Muscle layer of duodenum (tissue), 2 donors: ENCODE measurements at regions not wholly inside any gene's neighbourhood (a gene's known extent, or its start where the extent isn't known, plus 50 kb on each side); places are given as distances from the start of the nearest gene placed in this dataset.

Experiments
- H3K27ac ChIP-seq: one replicate; pipeline ENCODE4 v1.7.0; 2013; ENCODE audit warnings: mild to moderate bottlenecking, low read length
- H3K27me3 ChIP-seq: one replicate; pipeline ENCODE4 v1.7.0; 2013; ENCODE audit warnings: low read depth, mild to moderate bottlenecking, control low read depth, low read length
- H3K36me3 ChIP-seq, 2 donors: one replicate each; pipeline ENCODE4 v1.7.0; 2013; ENCODE audit warnings: low read length in 2 of 2, control low read depth in 1 of 2, mild to moderate bottlenecking in 1 of 2; ENCODE audit not compliant: insufficient read depth in 2 of 2, control insufficient read depth in 1 of 2
- H3K4me1 ChIP-seq, 2 donors: one replicate each; pipeline ENCODE4 v1.7.0; 2013; ENCODE audit warnings: low read length in 2 of 2, mild to moderate bottlenecking in 2 of 2, control low read depth in 1 of 2, moderate library complexity in 1 of 2; ENCODE audit not compliant: insufficient read depth in 2 of 2, control insufficient read depth in 1 of 2
- H3K4me3 ChIP-seq, 2 donors: one replicate each; pipeline ENCODE4 v1.7.0; 2013; ENCODE audit warnings: low read length in 2 of 2, low read depth in 1 of 2, mild to moderate bottlenecking in 1 of 2
- H3K9me3 ChIP-seq, 2 donors: one replicate each; pipeline ENCODE4 v1.7.0; 2013; ENCODE audit warnings: low read length in 2 of 2, control low read depth in 1 of 2, mild to moderate bottlenecking in 1 of 2; ENCODE audit not compliant: control insufficient read depth in 1 of 2
- donor health status: healthy.

GRCh38 chr10:4648999-4649398 lies 177.0 kb upstream of the AKR1E2 start:
- Histone ChIP-seq H3K27me3 (no peaks in the 10 kb centered on the region), H3K4me3 (no peak overlapping the region), H3K4me1 (peaks cover 0 to 4% of the 10 kb centered on the region in 2 donors), H3K27ac (no peak overlapping the region), H3K9me3 (no peaks in the 10 kb centered on the region), H3K36me3 (no peaks in the 10 kb centered on the region)

- Histone ChIP-seq H3K27me3 (no peaks in the 10 kb centered on the region), H3K27ac (no peak overlapping the region), H3K9me3 (no peaks in the 10 kb centered on the region), H3K4me3 (no peak overlapping the region), H3K4me1 (peaks cover 0 to 4% of the 10 kb centered on the region in 2 donors), H3K36me3 (no peaks in the 10 kb centered on the region)
Measured at GRCh38 chr10:4647109-4647785, 178.8 kb upstream of the AKR1E2 start.

GRCh38 chr10:4646547-4646946 lies 179.5 kb upstream of the AKR1E2 start:
- no peaks in the 10 kb centered on the region for H3K27me3 ChIP-seq
- H3K9me3 ChIP-seq = no peaks in the 10 kb centered on the region
- H3K4me1 ChIP-seq = peaks cover 0 to 4% of the 10 kb centered on the region in 2 donors
- H3K36me3 ChIP-seq = no peaks in the 10 kb centered on the region
- H3K27ac ChIP-seq = no peak overlapping the region
- H3K4me3 ChIP-seq = no peak overlapping the region

- no peak overlapping the region for H3K27ac ChIP-seq
- no peak overlapping the region for H3K4me3 ChIP-seq
- no peaks in the 10 kb centered on the region for H3K27me3 ChIP-seq
- H3K4me1 ChIP-seq = peaks cover 0 to 4% of the 10 kb centered on the region in 2 donors
- no peaks in the 10 kb centered on the region for H3K9me3 ChIP-seq
- no peaks in the 10 kb centered on the region for H3K36me3 ChIP-seq
Measured at GRCh38 chr10:4645836-4646235, 180.2 kb upstream of the AKR1E2 start.

GRCh38 chr10:4643471-4643870 lies 182.5 kb upstream of the AKR1E2 start:
- no peaks in the 10 kb centered on the region for H3K4me1 ChIP-seq
- no peaks in the 10 kb centered on the region for H3K36me3 ChIP-seq
- H3K9me3 ChIP-seq = no peaks in the 10 kb centered on the region
- no peak overlapping the region for H3K4me3 ChIP-seq
- no peaks in the 10 kb centered on the region for H3K27me3 ChIP-seq
- no peak overlapping the region for H3K27ac ChIP-seq

- H3K4me3 ChIP-seq = no peak overlapping the region
- no peak overlapping the region for H3K27ac ChIP-seq
Measured at GRCh38 chr10:4639960-4640359, 186.0 kb upstream of the AKR1E2 start.

GRCh38 chr10:4638099-4638498 lies 187.9 kb upstream of the AKR1E2 start:
- no peaks in the 10 kb centered on the region for H3K9me3 ChIP-seq
- H3K4me1 ChIP-seq = no peaks in the 10 kb centered on the region
- H3K27me3 ChIP-seq = no peaks in the 10 kb centered on the region
- H3K36me3 ChIP-seq = no peaks in the 10 kb centered on the region
- H3K27ac ChIP-seq = no peak overlapping the region
- no peak overlapping the region for H3K4me3 ChIP-seq

More at GRCh38 chr10:4639960-4640359, 186.0 kb upstream of the AKR1E2 start:
- Histone ChIP-seq H3K9me3 (no peaks in the 10 kb centered on the region), H3K36me3 (no peaks in the 10 kb centered on the region), H3K27me3 (no peaks in the 10 kb centered on the region), H3K4me1 (no peaks in the 10 kb centered on the region)

GRCh38 chr10:4637657-4638056 lies 188.3 kb upstream of the AKR1E2 start:
- H3K27ac ChIP-seq = no peak overlapping the region

GRCh38 chr10:4635883-4636282 lies 190.1 kb upstream of the AKR1E2 start:
- Histone ChIP-seq H3K27me3 (no peaks in the 10 kb centered on the region), H3K9me3 (no peaks in the 10 kb centered on the region), H3K36me3 (no peaks in the 10 kb centered on the region), H3K4me1 (no peaks in the 10 kb centered on the region), H3K4me3 (no peak overlapping the region), H3K27ac (no peak overlapping the region)

More at GRCh38 chr10:4637657-4638056, 188.3 kb upstream of the AKR1E2 start:
- Histone ChIP-seq H3K4me3 (no peak overlapping the region), H3K36me3 (no peaks in the 10 kb centered on the region), H3K4me1 (no peaks in the 10 kb centered on the region), H3K9me3 (no peaks in the 10 kb centered on the region), H3K27me3 (no peaks in the 10 kb centered on the region)

- no peaks in the 10 kb centered on the region for H3K9me3 ChIP-seq
- no peaks in the 10 kb centered on the region for H3K27me3 ChIP-seq
Measured at GRCh38 chr10:4635388-4635787, 190.6 kb upstream of the AKR1E2 start.

GRCh38 chr10:4633776-4634175 lies 192.2 kb upstream of the AKR1E2 start:
- Histone ChIP-seq H3K4me1 (no peaks in the 10 kb centered on the region), H3K9me3 (no peaks in the 10 kb centered on the region), H3K36me3 (no peaks in the 10 kb centered on the region), H3K27me3 (no peaks in the 10 kb centered on the region), H3K4me3 (no peak overlapping the region), H3K27ac (no peak overlapping the region)

More at GRCh38 chr10:4635388-4635787, 190.6 kb upstream of the AKR1E2 start:
- no peak overlapping the region for H3K27ac ChIP-seq
- no peaks in the 10 kb centered on the region for H3K36me3 ChIP-seq
- H3K4me1 ChIP-seq = no peaks in the 10 kb centered on the region
- H3K4me3 ChIP-seq = no peak overlapping the region

- no peaks in the 10 kb centered on the region for H3K9me3 ChIP-seq
- no peaks in the 10 kb centered on the region for H3K27me3 ChIP-seq
- H3K36me3 ChIP-seq = no peaks in the 10 kb centered on the region
- H3K4me3 ChIP-seq = no peak overlapping the region
- no peaks in the 10 kb centered on the region for H3K4me1 ChIP-seq
- no peak overlapping the region for H3K27ac ChIP-seq
Measured at GRCh38 chr10:4633186-4633585, 192.8 kb upstream of the AKR1E2 start.
